NCI-H446 treated with DMSO at 0.1 percent for 48 hours (cell line): ENCODE measurements at regions not wholly inside any gene's neighbourhood (a gene's known extent, or its start where the extent isn't known, plus 50 kb on each side); places are given as distances from the start of the nearest gene placed in this dataset.
"Not testable (repeated sequence)": the region's sequence is repeated elsewhere in the genome, so short reads cannot be mapped to it uniquely, and the experiment has no call there.

Source experiments
- DNase-seq: peaks from one replicate; lab custom pipeline; 2025; lab: John Stamatoyannopoulos, UW

DNA sequence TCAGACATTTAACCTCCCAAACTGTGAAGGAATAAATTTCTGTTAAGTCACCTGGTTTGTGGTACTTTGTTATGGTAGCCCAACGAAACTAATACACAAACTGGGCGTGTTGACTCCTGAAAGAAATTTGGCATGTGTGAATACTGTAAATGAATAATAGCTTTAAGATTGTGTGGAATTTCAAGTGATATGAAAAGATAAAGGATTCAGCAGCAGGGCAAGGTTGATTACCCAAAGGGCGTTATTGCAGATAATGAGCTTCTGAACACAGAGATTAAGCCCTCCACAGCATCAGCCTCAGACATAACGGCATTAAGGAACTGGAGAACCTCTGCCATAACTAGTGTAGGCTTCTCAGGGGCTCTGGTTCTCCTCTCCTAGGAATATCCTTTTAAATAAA is 451.5 kb upstream of the NECTIN3 start:
- DNase-seq: no peak

DNA sequence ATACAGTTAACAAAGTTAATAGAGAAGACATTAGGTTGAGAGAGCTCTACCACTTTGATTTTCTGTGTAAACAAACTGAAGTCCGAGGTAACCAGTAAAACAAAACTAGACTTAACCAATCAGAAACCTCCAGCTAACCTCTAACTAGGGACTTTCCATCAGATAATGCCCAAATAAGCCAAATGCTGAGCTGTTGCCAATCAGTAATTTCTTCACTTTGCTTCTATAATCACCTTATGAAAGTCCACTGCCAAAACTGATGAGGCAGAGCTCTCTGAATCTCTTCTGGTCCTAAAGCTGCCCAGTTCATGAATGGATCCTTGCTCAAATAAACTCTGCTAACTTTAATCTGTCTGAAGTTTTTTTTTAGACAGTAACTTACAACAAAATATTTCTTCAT is 448.0 kb upstream of the NECTIN3 start:
- no peak for DNase-seq

DNA sequence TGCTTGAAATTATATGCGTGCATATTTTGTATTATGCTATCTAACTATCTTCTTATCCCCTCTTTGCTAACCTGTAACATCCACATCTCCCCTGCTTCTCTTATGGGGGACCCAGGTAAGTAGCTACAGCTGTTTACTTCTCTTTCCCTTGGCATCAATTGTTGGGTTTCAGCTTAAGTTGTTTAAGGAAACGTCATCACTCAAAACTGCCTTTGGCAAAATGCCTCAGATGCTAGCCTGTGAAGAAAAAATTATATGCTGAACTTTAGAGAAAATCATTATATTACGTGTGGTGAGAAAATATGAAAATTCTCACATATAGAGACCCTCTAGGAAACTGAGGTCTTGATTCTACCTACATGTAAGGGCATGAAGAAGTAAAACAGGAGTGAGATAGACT is 447.0 kb upstream of the NECTIN3 start:
- no peak for DNase-seq

- no peak for DNase-seq
Measured at GRCh38 chr3:110625201-110625747, 446.3 kb upstream of the NECTIN3 start.

- DNase-seq: not testable (repeated sequence)
Measured at GRCh38 chr3:110626652-110627111, 444.9 kb upstream of the NECTIN3 start.

DNA sequence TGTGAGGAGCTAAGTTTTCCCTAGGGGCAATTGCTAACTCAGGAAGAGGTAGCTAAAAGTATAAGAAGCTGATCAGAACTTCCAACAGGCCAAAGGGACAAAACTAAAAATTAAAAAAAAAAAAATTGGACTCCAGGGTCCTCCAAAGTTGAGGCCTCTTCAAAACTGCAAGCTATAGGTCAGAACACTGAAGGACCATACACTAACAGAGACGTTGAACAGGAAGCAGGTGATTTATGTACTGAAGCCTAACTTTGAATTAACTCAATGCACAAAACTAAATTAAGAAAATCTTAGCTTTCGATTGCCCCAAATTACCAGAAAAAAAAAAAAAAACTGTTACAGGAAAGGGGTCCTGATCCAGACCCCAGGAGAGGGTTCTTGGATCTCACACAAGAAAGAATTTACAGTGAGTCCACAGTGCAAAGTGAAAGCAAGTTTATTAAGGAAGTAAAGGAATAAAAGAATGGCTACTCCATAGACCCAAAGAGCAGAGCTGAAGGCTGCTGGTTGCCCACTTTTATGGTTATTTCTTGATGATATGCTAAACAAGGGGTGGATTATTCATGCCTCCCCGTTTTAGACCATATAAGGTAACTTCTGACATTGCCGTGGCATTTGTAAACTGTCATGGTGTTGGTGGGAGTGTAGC is 442.8 kb upstream of the NECTIN3 start:
- no peak for DNase-seq

DNA sequence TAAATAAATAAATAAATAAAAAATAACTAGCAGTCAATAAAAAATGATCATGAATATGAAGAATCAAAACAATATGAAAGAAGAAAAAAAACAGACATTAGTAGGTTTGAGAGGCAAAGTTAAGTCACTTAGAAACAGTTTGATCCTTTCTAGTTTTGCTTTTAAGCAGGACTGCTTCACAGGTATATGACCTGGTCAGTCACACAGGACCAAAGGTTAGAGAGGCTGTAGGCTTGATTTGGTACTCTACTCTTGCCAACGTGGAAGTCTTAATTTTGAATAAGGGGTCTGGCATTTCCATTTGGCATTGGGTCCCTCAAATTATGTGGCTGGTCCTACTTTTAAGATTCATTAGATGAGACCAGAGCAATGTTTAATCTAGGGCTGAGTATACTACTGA is 441.7 kb upstream of the NECTIN3 start:
- DNase-seq: no peak

GRCh38 chr3:110644203-110644602 is 427.4 kb upstream of the NECTIN3 start:
- DNase-seq: no peak

GRCh38 chr3:110646055-110646454 is 425.6 kb upstream of the NECTIN3 start:
- no peak for DNase-seq

DNA sequence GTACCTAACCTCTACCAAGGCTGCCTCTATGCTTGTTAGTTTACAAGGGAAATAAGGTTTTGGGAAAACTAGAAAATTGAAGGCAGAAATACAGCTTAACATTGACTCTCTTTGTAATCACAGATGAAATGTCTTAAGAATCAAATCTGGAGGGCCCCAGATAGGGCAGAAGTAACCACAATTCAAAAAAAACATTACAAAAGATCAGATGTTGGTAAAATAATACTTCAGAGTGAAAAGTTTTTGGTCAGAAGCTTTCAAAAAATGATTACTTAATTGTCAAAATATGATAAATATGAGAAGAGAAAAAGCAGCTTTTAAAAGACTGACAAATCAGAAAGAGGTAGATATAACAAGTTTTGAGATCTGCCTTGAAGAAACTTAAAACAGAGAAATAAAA is 425.1 kb upstream of the NECTIN3 start:
- DNase-seq: no peak

DNA sequence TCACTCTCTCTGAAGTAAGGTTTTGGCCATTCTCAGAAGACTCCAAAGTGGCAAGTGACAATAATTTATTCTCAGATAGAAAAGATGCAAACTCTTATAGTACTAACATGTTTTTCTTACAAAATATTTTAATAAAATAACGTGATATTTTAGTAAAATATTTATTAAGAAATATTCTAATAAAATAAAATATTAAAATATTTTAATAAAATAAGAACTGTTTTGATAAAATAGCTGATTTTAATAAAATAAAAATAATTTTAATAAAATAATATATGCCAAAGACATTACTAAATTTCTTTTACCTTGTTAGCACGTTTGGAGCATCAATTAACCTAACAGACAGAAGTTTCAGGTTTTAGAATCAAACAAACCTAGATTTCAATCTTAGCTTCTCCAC is 424.0 kb upstream of the NECTIN3 start:
- DNase-seq: no peak

DNA sequence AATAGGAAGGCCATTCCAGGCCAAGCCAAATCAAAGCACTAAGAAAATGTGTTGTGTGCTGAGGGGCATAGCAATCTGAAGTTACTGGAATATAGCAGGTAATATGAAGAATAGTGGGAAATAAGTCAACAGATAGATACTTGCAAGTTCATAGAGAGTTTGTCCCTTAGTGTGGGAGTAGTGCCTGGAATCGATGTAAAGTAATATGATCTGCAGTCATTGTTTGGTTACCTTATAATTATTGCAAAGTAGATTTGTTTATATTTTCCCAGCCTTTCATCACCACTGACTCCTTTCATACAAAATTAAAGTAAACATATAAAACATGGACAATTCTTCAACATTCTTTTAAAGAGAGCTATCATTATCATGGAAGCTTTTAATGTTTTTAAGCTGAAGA is 420.9 kb upstream of the NECTIN3 start:
- no peak for DNase-seq

DNA sequence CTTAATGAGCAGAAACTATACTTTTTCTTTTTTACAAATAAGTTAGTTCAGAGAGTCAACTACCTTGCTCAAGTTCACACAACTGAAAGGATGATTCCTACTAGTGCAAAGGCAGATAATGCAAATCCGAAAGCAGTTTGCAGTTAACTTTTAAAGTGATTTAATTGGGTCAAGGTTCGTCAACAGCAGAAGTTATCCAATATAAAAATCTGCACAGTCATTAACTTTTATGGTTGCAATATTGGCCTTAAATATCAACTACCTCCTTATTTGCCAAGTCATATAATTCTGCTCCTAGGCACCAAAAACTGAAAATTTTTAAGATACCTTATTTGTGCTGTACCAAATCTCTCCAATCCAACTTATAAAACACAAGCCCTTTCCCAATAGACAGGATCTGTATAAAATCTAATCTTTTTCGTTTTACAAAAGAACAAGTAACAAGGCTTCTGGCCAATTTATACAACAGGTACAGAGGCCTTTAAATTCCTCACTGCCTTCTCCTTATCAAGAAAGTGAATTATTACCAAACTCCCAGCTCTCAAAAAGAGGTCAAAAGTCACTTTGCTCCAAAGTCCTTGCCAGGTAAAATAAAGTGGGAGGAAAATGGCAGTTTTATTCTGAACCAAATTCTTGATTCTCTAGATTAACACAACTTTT is 416.6 kb upstream of the NECTIN3 start:
- no peak for DNase-seq

DNA sequence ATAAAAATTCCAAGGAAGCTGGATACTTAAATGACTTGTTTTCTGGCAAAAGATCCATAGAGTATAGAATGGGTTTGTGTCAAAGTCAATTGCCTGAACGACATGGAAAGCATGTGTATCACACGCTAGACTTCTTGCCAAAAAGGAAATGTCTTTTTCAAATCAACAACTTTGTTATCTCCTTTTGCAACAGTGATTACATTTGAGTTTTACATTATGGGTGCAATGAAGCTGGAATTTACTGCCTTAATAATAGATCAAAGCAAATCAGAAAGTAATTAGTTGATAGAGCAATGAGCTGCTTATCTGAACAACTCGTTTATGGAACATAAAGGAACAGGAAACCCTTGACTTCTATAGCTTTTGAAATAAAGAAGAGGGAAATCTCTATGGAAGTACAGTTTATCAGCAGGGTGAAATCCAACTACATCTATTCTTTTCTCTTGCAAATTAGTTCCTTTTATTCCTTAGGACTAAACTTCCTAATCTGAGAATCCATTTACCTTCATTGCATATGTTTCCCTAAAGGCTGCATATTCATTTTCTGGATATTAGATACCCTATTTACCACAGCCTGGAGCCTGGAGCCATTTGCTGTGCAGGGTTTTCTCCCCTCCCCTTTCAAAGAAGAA is 415.1 kb upstream of the NECTIN3 start:
- no peak for DNase-seq

GRCh38 chr3:110664148-110664547 is 407.5 kb upstream of the NECTIN3 start:
- no peak for DNase-seq

DNA sequence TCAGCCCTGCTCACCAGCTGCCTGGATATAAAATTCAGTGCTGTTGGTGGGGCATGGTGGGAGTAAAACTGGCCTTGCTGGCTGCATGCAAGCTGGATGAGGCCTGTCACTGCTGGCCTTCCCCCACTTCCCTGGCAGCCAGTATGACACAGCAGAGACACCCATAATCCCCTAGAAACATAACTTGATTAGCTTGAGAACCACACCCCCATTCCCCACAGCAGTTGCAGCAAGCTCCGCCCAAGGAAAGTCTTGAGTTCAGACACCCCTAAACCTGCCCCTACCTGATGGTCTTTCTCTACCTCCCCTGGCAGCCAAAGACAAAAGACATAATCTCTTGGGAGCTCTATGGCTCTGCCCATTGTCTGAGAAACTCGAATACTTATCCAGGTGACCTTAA is 405.1 kb upstream of the NECTIN3 start:
- DNase-seq: no peak

- DNase-seq: no peak
Measured at GRCh38 chr3:110667216-110667615, 404.4 kb upstream of the NECTIN3 start.

GRCh38 chr3:110670407-110670806 is 401.2 kb upstream of the NECTIN3 start:
- no peak for DNase-seq

- no peak for DNase-seq
Measured at GRCh38 chr3:110677506-110677905, 394.1 kb upstream of the NECTIN3 start.

DNA sequence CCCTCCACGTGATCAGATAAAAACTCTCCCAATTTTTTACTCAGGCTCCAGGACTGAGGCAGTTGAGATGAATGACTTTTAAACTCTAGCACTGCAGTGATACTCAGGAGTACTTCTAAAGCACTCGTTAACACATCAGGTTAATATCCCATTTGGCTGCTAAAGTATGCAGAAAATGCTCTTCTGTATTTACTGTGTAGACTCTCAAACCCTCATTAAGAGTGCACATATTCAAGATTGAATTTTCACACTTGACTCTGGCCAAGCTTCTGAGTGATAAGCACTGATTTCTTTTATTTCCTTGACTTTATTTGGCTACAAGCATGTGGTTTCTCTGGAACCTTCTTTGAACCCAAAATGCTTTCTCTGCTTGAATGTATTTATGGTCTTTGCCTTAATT is 392.3 kb upstream of the NECTIN3 start:
- DNase-seq: no peak

DNA sequence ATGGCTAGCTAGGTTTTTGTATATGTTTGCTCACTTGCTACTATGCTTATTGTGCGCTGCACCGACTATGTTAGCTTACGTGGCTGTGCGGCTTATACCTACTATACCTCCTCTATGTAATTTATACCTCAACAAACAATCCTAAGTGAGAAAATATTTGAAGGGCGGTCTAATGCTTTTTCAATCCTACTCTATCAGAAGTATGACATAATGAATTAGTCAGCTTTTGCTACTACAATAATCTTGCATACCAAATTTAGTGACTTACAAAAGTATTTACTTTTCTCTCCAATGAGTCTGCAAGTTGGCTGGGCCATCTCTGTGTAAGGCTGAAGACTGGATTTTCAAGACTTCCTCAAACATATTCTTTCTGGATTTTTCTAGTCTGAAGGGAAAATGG is 391.2 kb upstream of the NECTIN3 start:
- no peak for DNase-seq

DNA sequence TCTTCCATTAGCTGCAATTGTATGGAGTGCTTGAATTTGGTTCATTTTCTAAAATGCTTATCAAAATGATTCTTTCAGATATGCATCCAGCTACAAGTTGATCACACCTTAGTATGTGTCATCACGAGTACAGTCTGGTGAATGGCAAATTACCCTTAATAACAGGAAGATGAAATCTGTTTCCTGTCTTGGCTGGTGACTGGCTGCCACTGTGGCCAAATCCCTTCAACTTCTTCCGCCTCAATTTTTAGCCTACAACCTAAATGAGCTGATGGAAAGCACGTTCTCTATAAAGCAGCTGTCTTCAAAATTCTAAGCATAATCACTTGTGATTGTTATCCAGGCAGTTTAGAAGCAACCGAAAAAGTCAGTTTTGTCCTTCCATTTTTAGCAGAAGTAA is 387.1 kb upstream of the NECTIN3 start:
- no peak for DNase-seq

DNA sequence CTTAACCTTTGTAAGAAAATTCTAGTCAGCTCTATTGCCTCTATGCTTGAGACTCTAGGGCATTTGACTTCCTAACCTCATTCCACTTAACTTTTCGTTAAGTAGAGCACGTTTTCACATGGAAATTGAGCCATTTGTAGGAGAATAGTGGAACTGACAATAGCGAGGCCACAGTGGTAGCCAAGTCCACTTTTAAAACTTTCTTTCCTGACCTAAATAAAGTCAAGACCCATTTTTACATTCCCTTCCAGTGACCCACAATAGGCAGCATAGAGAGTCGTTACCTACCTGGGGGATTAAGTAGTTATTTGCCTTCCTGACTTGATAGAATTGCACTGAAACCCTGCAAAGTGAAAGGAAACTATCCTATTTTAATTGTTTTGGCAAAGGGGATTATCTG is 386.0 kb upstream of the NECTIN3 start:
- no peak for DNase-seq
